ENCODE measurements at regions not wholly inside any gene's neighbourhood (a gene's known extent, or its start where the extent isn't known, plus 50 kb on each side); places are given as distances from the start of the nearest gene placed in this dataset.

DNA sequence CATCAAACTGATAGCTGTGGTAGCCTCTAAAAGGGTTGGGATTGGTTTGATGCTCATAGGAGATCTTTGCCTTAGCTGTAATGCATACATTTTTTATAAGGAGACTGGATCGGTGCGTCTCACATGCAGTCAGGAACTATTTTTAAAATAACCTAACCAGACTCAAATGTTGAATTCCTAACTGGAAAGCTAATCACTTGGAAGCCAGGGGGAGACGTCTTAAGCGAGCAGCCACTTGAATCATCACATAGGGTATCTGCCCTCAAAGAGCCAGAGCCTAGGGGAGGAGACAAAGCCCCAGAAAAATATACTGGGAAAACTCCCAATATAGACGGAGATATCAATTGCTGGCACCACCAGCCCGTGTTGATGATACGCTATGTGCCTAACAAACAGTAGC, 61.7 kb upstream of the PUM1 start:
- TF ChIP-seq, protein P1, sequence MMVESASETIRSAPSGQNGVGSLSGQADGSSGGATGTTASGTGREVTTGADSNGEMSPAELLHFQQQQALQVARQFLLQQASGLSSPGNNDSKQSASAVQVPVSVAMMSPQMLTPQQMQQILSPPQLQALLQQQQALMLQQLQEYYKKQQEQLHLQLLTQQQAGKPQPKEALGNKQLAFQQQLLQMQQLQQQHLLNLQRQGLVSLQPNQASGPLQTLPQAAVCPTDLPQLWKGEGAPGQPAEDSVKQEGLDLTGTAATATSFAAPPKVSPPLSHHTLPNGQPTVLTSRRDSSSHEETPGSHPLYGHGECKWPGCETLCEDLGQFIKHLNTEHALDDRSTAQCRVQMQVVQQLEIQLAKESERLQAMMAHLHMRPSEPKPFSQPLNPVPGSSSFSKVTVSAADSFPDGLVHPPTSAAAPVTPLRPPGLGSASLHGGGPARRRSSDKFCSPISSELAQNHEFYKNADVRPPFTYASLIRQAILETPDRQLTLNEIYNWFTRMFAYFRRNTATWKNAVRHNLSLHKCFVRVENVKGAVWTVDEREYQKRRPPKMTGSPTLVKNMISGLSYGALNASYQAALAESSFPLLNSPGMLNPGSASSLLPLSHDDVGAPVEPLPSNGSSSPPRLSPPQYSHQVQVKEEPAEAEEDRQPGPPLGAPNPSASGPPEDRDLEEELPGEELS (CRISPR knock-in tag; IDR thresholded peaks at IDR 0.05) = no peak
- TF ChIP-seq PRRX2 (CRISPR knock-in tag; IDR thresholded peaks at IDR 0.05) (no peak), SMAD4 (CRISPR knock-in tag; IDR thresholded peaks at IDR 0.05) (no peak), ZNF396 (CRISPR knock-in tag; IDR thresholded peaks at IDR 0.05; ENCODE audit: borderline replicate concordance) (no peak)
- TF ChIP-seq, protein P2, sequence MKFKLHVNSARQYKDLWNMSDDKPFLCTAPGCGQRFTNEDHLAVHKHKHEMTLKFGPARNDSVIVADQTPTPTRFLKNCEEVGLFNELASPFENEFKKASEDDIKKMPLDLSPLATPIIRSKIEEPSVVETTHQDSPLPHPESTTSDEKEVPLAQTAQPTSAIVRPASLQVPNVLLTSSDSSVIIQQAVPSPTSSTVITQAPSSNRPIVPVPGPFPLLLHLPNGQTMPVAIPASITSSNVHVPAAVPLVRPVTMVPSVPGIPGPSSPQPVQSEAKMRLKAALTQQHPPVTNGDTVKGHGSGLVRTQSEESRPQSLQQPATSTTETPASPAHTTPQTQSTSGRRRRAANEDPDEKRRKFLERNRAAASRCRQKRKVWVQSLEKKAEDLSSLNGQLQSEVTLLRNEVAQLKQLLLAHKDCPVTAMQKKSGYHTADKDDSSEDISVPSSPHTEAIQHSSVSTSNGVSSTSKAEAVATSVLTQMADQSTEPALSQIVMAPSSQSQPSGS (CRISPR knock-in tag; IDR thresholded peaks at IDR 0.05; ENCODE audit: borderline replicate concordance, low read depth) = no peak
- TF ChIP-seq, protein P3, sequence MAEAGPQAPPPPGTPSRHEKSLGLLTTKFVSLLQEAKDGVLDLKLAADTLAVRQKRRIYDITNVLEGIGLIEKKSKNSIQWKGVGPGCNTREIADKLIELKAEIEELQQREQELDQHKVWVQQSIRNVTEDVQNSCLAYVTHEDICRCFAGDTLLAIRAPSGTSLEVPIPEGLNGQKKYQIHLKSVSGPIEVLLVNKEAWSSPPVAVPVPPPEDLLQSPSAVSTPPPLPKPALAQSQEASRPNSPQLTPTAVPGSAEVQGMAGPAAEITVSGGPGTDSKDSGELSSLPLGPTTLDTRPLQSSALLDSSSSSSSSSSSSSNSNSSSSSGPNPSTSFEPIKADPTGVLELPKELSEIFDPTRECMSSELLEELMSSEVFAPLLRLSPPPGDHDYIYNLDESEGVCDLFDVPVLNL (CRISPR knock-in tag; IDR thresholded peaks at IDR 0.05; ENCODE audit: borderline replicate concordance, low read depth) = no peak
- TF ChIP-seq, protein P4, sequence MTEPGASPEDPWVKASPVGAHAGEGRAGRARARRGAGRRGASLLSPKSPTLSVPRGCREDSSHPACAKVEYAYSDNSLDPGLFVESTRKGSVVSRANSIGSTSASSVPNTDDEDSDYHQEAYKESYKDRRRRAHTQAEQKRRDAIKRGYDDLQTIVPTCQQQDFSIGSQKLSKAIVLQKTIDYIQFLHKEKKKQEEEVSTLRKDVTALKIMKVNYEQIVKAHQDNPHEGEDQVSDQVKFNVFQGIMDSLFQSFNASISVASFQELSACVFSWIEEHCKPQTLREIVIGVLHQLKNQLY (CRISPR knock-in tag; IDR thresholded peaks at IDR 0.05) = no peak
- Mint-ChIP-seq H3K27me3 (ENCODE audit: low read depth) (no peaks in the 10 kb centered on the region), H3K4me3 (no peak overlapping the region), H3K36me3 (no peaks in the 10 kb centered on the region), H3K27ac (no peak overlapping the region), H3K9me3 (no peaks in the 10 kb centered on the region), H3K4me1 (peaks cover 7% of the 10 kb centered on the region)
- ChIA-PET POLR2A (no interaction called here), CTCF (interaction anchor here (0.8 kb wide), 1 partner anchor 126 kb away, joined by 3 read pairs; no protein-coding TSS in a partner anchor)
- ATAC-seq = no peak
- DNase-seq (ENCODE audit: low spot score) = no peak

DNA sequence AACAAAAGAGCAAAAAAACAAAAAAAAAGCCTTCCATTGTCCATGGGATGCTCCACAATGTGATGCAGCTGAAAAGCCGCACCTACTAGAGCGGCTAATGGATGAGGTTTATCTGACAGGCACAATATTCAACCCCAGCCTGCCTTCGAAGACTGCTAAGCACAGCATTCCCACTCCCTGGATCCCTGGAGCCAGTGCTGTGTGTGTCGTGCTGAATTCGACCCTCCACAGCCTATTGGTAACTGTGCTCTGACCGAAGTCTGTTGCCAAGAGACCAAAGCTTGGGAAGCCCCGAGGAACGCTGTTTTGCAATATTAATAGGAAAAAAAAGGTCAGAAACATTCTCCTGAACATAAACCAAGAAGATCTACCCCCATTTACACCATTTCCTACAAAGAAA, 57.2 kb upstream of the PUM1 start:
- no peak for DNase-seq (ENCODE audit: low spot score)
- Mint-ChIP-seq H3K4me1 (peaks cover 14% of the 10 kb centered on the region), H3K9me3 (no peaks in the 10 kb centered on the region), H3K27me3 (ENCODE audit: low read depth) (no peaks in the 10 kb centered on the region), H3K36me3 (no peaks in the 10 kb centered on the region), H3K27ac (no peak overlapping the region), H3K4me3 (no peak overlapping the region)
- POLR2A ChIA-PET = no interaction called here
- 0 out of 2 replicates have a peak, but pooled peaks have one; percentile 31 for ATAC-seq
- TF ChIP-seq ATF1 (CRISPR knock-in tag; IDR thresholded peaks at IDR 0.05) (no peak), NR3C1 (CRISPR knock-in tag; conservative IDR thresholded peaks at IDR 0.05; ENCODE audit: low read depth) (no peak), HMGA2 (CRISPR knock-in tag; IDR thresholded peaks at IDR 0.05) (no peak), RORB (CRISPR knock-in tag; IDR thresholded peaks at IDR 0.05) (no peak)
- CTCF ChIA-PET = interaction anchor here (0.7 to 1.3 kb wide), 2 partner anchors 22 to 59 kb away, joined by 3 to 4 read pairs; no protein-coding TSS in a partner anchor

DNA sequence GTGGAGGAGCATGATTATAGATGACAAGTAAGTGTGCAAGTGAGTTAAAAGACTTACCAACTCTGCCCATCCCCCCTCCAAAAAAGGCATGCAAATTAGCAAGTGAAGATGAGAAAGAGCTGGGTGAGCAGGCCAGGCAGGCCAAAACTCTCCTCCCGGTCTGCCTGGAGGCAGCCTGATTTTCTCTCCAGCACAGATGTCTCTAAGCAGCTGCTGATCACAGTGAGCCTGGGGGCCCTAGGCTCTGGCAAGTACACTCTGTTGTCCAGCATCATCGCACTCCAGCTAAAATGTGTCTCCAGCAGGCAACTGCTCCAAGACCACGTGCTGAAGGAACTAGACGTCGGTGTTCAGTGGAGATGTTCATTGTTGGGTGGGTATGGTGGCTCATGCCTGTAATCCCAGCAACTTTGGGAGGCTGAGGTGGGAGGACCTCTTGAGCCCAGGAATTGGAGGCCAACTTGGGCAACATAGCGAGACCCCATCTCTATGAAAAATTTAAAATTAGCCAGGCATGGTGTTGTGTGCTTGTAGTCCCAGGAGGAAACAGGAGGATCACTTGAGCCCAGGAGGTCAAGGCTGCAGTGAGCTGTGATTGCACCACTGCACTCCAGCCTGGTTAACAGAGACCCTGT, 56.7 kb upstream of the PUM1 start:
- ATAC-seq = peak; percentile 70
- no peaks in the 10 kb centered on the region for H3K9me3 Mint-ChIP-seq
- H3K36me3 Mint-ChIP-seq = no peaks in the 10 kb centered on the region
- ChIA-PET CTCF (interaction anchor here (0.7 to 1.3 kb wide), 3 partner anchors 21 to 496 kb away, joined by 3 to 4 read pairs (median 3); no protein-coding TSS in a partner anchor), POLR2A (no interaction called here)
- DNase-seq (ENCODE audit: low spot score) = peak; percentile 18
- H3K4me1 Mint-ChIP-seq = peaks cover 14% of the 10 kb centered on the region
- H3K27ac Mint-ChIP-seq = peak overlapping the region; percentile 63; the same call in 1 of the 2 replicates
- no peak overlapping the region; the same call in 1 of the 2 replicates for H3K4me3 Mint-ChIP-seq
- no peaks in the 10 kb centered on the region for H3K27me3 Mint-ChIP-seq (ENCODE audit: low read depth)
- TF ChIP-seq ZBTB21 (CRISPR knock-in tag; IDR thresholded peaks at IDR 0.05; ENCODE audit: borderline replicate concordance) (no peak), ZNF423 (CRISPR knock-in tag; IDR thresholded peaks at IDR 0.05) (no peak), EMX1 (CRISPR knock-in tag; IDR thresholded peaks at IDR 0.05) (no peak), CREM (CRISPR knock-in tag; IDR thresholded peaks at IDR 0.05) (no peak), OVOL2 (CRISPR knock-in tag; IDR thresholded peaks at IDR 0.05; ENCODE audit: borderline replicate concordance) (no peak), TEAD1 (CRISPR knock-in tag; IDR thresholded peaks at IDR 0.05) (no peak), ZNF138 (CRISPR knock-in tag; conservative IDR thresholded peaks at IDR 0.05) (no peak), PRRX2 (CRISPR knock-in tag; IDR thresholded peaks at IDR 0.05) (no peak), ATF1 (CRISPR knock-in tag; IDR thresholded peaks at IDR 0.05) (no peak), ZNF232 (CRISPR knock-in tag; IDR thresholded peaks at IDR 0.05) (no peak)
- TF ChIP-seq, protein P5, sequence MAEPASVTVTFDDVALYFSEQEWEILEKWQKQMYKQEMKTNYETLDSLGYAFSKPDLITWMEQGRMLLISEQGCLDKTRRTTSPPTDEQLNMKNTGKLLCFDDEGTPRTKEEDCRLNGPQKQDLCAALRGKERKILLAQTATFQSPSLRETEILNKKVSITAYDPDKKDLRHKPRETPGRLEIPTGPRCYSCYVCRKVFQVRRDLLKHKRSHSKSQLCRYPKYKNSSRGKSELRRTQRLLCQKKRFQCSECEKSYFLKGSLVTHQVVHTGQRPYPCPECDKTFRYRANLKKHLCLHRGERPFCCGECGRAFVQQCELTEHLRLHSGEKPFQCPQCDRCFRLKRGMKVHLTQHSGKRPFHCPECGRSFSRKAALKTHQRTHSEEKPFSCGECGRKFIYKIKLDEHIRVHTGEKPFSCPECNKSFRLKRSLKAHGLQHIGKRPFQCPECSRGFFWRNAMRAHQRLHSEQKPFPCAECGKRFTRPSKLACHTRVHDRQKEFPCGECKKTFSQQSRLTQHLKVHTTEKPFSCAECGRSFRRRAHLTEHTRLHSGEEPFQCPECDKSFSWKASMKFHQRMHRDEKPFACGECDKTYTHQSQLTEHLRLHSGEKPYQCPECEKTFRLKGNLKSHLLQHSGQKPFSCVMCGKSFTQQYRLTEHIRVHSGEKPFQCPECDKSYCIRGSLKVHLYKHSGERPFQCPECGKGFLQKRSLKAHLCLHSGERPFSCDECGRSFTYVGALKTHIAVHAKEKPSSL (CRISPR knock-in tag; conservative IDR thresholded peaks at IDR 0.05) = no peak
- TF ChIP-seq, protein P6, sequence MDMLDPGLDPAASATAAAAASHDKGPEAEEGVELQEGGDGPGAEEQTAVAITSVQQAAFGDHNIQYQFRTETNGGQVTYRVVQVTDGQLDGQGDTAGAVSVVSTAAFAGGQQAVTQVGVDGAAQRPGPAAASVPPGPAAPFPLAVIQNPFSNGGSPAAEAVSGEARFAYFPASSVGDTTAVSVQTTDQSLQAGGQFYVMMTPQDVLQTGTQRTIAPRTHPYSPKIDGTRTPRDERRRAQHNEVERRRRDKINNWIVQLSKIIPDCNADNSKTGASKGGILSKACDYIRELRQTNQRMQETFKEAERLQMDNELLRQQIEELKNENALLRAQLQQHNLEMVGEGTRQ (CRISPR knock-in tag; IDR thresholded peaks at IDR 0.05) = no peak
- TF ChIP-seq, protein P7, sequence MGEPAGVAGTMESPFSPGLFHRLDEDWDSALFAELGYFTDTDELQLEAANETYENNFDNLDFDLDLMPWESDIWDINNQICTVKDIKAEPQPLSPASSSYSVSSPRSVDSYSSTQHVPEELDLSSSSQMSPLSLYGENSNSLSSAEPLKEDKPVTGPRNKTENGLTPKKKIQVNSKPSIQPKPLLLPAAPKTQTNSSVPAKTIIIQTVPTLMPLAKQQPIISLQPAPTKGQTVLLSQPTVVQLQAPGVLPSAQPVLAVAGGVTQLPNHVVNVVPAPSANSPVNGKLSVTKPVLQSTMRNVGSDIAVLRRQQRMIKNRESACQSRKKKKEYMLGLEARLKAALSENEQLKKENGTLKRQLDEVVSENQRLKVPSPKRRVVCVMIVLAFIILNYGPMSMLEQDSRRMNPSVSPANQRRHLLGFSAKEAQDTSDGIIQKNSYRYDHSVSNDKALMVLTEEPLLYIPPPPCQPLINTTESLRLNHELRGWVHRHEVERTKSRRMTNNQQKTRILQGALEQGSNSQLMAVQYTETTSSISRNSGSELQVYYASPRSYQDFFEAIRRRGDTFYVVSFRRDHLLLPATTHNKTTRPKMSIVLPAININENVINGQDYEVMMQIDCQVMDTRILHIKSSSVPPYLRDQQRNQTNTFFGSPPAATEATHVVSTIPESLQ (CRISPR knock-in tag; IDR thresholded peaks at IDR 0.05) = no peak
